ENCODE measurements at regions not wholly inside any gene's neighbourhood (a gene's known extent, or its start where the extent isn't known, plus 50 kb on each side); places are given as distances from the start of the nearest gene placed in this dataset.

GRCh38 chr4:56182356-56182755 lies 204.9 kb downstream of the AASDH start:
- Histone ChIP-seq H3K36me3 (ENCODE audit: control insufficient read depth, insufficient read depth, low read length) (no peaks in the 10 kb centered on the region), H4K8ac (ENCODE audit: low read depth, low read length) (no peak overlapping the region), H2AK5ac (ENCODE audit: low read length) (no peak overlapping the region), H2BK5ac (ENCODE audit: low read length) (no peak overlapping the region), H3K27ac (ENCODE audit: low read depth, low read length) (no peak overlapping the region), H4K5ac (ENCODE audit: low read length) (no peak overlapping the region), H3K9ac (ENCODE audit: low read length) (no peak overlapping the region), H3K79me2 (ENCODE audit: control insufficient read depth, insufficient read depth, low read length) (no peaks in the 10 kb centered on the region), H3K56ac (ENCODE audit: low read length) (no peak overlapping the region), H2BK15ac (replicated peaks; ENCODE audit: low read depth) (no peak overlapping the region), H3K23ac (ENCODE audit: low read length) (no peak overlapping the region), H3K79me1 (ENCODE audit: low read length) (no peaks in the 10 kb centered on the region), H3K4me2 (ENCODE audit: low read length) (no peak overlapping the region), H3K18ac (ENCODE audit: low read length) (no peak overlapping the region), H3K4me1 (ENCODE audit: control insufficient read depth, low read depth, low read length) (peaks cover 6% of the 10 kb centered on the region), H2BK120ac (ENCODE audit: low read depth, low read length) (no peak overlapping the region), H3K4me3 (ENCODE audit: low read length) (no peak overlapping the region), H3K27me3 (ENCODE audit: insufficient read depth, low read length, poor library complexity) (no peaks in the 10 kb centered on the region), H3K4ac (ENCODE audit: low read depth, low read length) (no peak overlapping the region)
- no peak for DNase-seq
- no CpG with 5 or more reads among the region's 6 CpGs for WGBS (ENCODE audit: extremely low coverage, insufficient coverage, low lambda C conversion rate)

- H3K4ac ChIP-seq (ENCODE audit: low read depth, low read length) = no peak overlapping the region
- H2BK120ac ChIP-seq (ENCODE audit: low read depth, low read length) = no peak overlapping the region
- H2BK15ac ChIP-seq (replicated peaks; ENCODE audit: low read depth) = no peak overlapping the region
- H3K23ac ChIP-seq (ENCODE audit: low read length) = no peak overlapping the region
- H3K79me1 ChIP-seq (ENCODE audit: low read length) = no peaks in the 10 kb centered on the region
- no peaks in the 10 kb centered on the region for H3K36me3 ChIP-seq (ENCODE audit: control insufficient read depth, insufficient read depth, low read length)
- H3K4me1 ChIP-seq (ENCODE audit: control insufficient read depth, low read depth, low read length) = peaks cover 4% of the 10 kb centered on the region
- no peak overlapping the region for H3K4me2 ChIP-seq (ENCODE audit: low read length)
- H3K18ac ChIP-seq (ENCODE audit: low read length) = no peak overlapping the region
- no peak overlapping the region for H3K27ac ChIP-seq (ENCODE audit: low read depth, low read length)
- no peak overlapping the region for H3K56ac ChIP-seq (ENCODE audit: low read length)
- H2BK5ac ChIP-seq (ENCODE audit: low read length) = no peak overlapping the region
- H2AK5ac ChIP-seq (ENCODE audit: low read length) = no peak overlapping the region
- no peak overlapping the region for H3K4me3 ChIP-seq (ENCODE audit: low read length)
- H3K79me2 ChIP-seq (ENCODE audit: control insufficient read depth, insufficient read depth, low read length) = no peaks in the 10 kb centered on the region
- DNase-seq = peak; percentile 64
- H4K8ac ChIP-seq (ENCODE audit: low read depth, low read length) = no peak overlapping the region
- H4K5ac ChIP-seq (ENCODE audit: low read length) = no peak overlapping the region
- no peak overlapping the region for H3K9ac ChIP-seq (ENCODE audit: low read length)
- WGBS (ENCODE audit: extremely low coverage, insufficient coverage, low lambda C conversion rate) = no CpG with 5 or more reads among the region's 5 CpGs
- H3K27me3 ChIP-seq (ENCODE audit: insufficient read depth, low read length, poor library complexity) = no peaks in the 10 kb centered on the region
Observed at GRCh38 chr4:56181140-56181953, 205.9 kb downstream of the AASDH start.

- H4K8ac ChIP-seq (ENCODE audit: low read depth, low read length) = no peak overlapping the region
- no peaks in the 10 kb centered on the region for H3K4me1 ChIP-seq (ENCODE audit: control insufficient read depth, low read depth, low read length)
- no peak overlapping the region for H2AK5ac ChIP-seq (ENCODE audit: low read length)
- no peak overlapping the region for H3K4me2 ChIP-seq (ENCODE audit: low read length)
- DNase-seq = no peak
- H2BK120ac ChIP-seq (ENCODE audit: low read depth, low read length) = no peak overlapping the region
- no peak overlapping the region for H2BK15ac ChIP-seq (replicated peaks; ENCODE audit: low read depth)
- no peaks in the 10 kb centered on the region for H3K27me3 ChIP-seq (ENCODE audit: insufficient read depth, low read length, poor library complexity)
- H3K79me2 ChIP-seq (ENCODE audit: control insufficient read depth, insufficient read depth, low read length) = no peaks in the 10 kb centered on the region
- no CpG with 5 or more reads among the region's 2 CpGs for WGBS (ENCODE audit: extremely low coverage, insufficient coverage, low lambda C conversion rate)
- no peak overlapping the region for H3K4me3 ChIP-seq (ENCODE audit: low read length)
- H3K27ac ChIP-seq (ENCODE audit: low read depth, low read length) = no peak overlapping the region
- H3K4ac ChIP-seq (ENCODE audit: low read depth, low read length) = no peak overlapping the region
- no peak overlapping the region for H3K18ac ChIP-seq (ENCODE audit: low read length)
- H3K9ac ChIP-seq (ENCODE audit: low read length) = no peak overlapping the region
- no peak overlapping the region for H2BK5ac ChIP-seq (ENCODE audit: low read length)
- H3K36me3 ChIP-seq (ENCODE audit: control insufficient read depth, insufficient read depth, low read length) = no peaks in the 10 kb centered on the region
- no peak overlapping the region for H3K23ac ChIP-seq (ENCODE audit: low read length)
- no peak overlapping the region for H4K5ac ChIP-seq (ENCODE audit: low read length)
- no peak overlapping the region for H3K56ac ChIP-seq (ENCODE audit: low read length)
- no peaks in the 10 kb centered on the region for H3K79me1 ChIP-seq (ENCODE audit: low read length)
Observed at GRCh38 chr4:56169061-56169460, 218.2 kb downstream of the AASDH start.

GRCh38 chr4:56164907-56165306 lies 216.2 kb downstream of the CEP135 start:
- Histone ChIP-seq H3K4me3 (ENCODE audit: low read length) (no peak overlapping the region), H2AK5ac (ENCODE audit: low read length) (no peak overlapping the region), H2BK120ac (ENCODE audit: low read depth, low read length) (no peak overlapping the region), H3K27ac (ENCODE audit: low read depth, low read length) (no peak overlapping the region), H3K79me1 (ENCODE audit: low read length) (peaks cover 2% of the 10 kb centered on the region), H3K4ac (ENCODE audit: low read depth, low read length) (no peak overlapping the region), H3K27me3 (ENCODE audit: insufficient read depth, low read length, poor library complexity) (no peaks in the 10 kb centered on the region), H3K18ac (ENCODE audit: low read length) (no peak overlapping the region), H4K8ac (ENCODE audit: low read depth, low read length) (no peak overlapping the region), H3K56ac (ENCODE audit: low read length) (no peak overlapping the region), H3K9ac (ENCODE audit: low read length) (no peak overlapping the region), H3K36me3 (ENCODE audit: control insufficient read depth, insufficient read depth, low read length) (no peaks in the 10 kb centered on the region), H3K4me1 (ENCODE audit: control insufficient read depth, low read depth, low read length) (no peaks in the 10 kb centered on the region), H3K23ac (ENCODE audit: low read length) (no peak overlapping the region), H3K4me2 (ENCODE audit: low read length) (no peak overlapping the region), H3K79me2 (ENCODE audit: control insufficient read depth, insufficient read depth, low read length) (no peaks in the 10 kb centered on the region), H2BK5ac (ENCODE audit: low read length) (no peak overlapping the region), H4K5ac (ENCODE audit: low read length) (no peak overlapping the region), H2BK15ac (replicated peaks; ENCODE audit: low read depth) (no peak overlapping the region)
- WGBS (ENCODE audit: extremely low coverage, insufficient coverage, low lambda C conversion rate) = no CpG with 5 or more reads among the region's 3 CpGs
- DNase-seq = no peak

- H3K4ac ChIP-seq (ENCODE audit: low read depth, low read length) = no peak overlapping the region
- H3K79me2 ChIP-seq (ENCODE audit: control insufficient read depth, insufficient read depth, low read length) = no peaks in the 10 kb centered on the region
- no peak overlapping the region for H2AK5ac ChIP-seq (ENCODE audit: low read length)
- H3K18ac ChIP-seq (ENCODE audit: low read length) = no peak overlapping the region
- no CpG with 5 or more reads among the region's 6 CpGs for whole genome bisulfite sequencing (ENCODE audit: extremely low coverage, insufficient coverage, low lambda C conversion rate)
- no peak overlapping the region for H4K8ac ChIP-seq (ENCODE audit: low read depth, low read length)
- no peaks in the 10 kb centered on the region for H3K36me3 ChIP-seq (ENCODE audit: control insufficient read depth, insufficient read depth, low read length)
- no peak overlapping the region for H3K4me2 ChIP-seq (ENCODE audit: low read length)
- peaks cover 2% of the 10 kb centered on the region for H3K79me1 ChIP-seq (ENCODE audit: low read length)
- H3K9ac ChIP-seq (ENCODE audit: low read length) = no peak overlapping the region
- no peak overlapping the region for H4K5ac ChIP-seq (ENCODE audit: low read length)
- no peak overlapping the region for H3K4me3 ChIP-seq (ENCODE audit: low read length)
- H2BK5ac ChIP-seq (ENCODE audit: low read length) = no peak overlapping the region
- no peak overlapping the region for H3K56ac ChIP-seq (ENCODE audit: low read length)
- no peak overlapping the region for H3K23ac ChIP-seq (ENCODE audit: low read length)
- H3K4me1 ChIP-seq (ENCODE audit: control insufficient read depth, low read depth, low read length) = no peaks in the 10 kb centered on the region
- no peak overlapping the region for H2BK120ac ChIP-seq (ENCODE audit: low read depth, low read length)
- no peak overlapping the region for H2BK15ac ChIP-seq (replicated peaks; ENCODE audit: low read depth)
- DNase-seq = no peak
- no peaks in the 10 kb centered on the region for H3K27me3 ChIP-seq (ENCODE audit: insufficient read depth, low read length, poor library complexity)
- no peak overlapping the region for H3K27ac ChIP-seq (ENCODE audit: low read depth, low read length)
Observed at GRCh38 chr4:56160636-56161035, 211.9 kb downstream of the CEP135 start.

GRCh38 chr4:56158483-56158882 lies 209.7 kb downstream of the CEP135 start:
- Histone ChIP-seq H3K4me1 (ENCODE audit: control insufficient read depth, low read depth, low read length) (no peaks in the 10 kb centered on the region), H3K79me2 (ENCODE audit: control insufficient read depth, insufficient read depth, low read length) (no peaks in the 10 kb centered on the region), H3K27ac (ENCODE audit: low read depth, low read length) (no peak overlapping the region), H3K36me3 (ENCODE audit: control insufficient read depth, insufficient read depth, low read length) (no peaks in the 10 kb centered on the region), H3K79me1 (ENCODE audit: low read length) (peaks cover 4% of the 10 kb centered on the region), H3K4me2 (ENCODE audit: low read length) (no peak overlapping the region), H2BK5ac (ENCODE audit: low read length) (no peak overlapping the region), H2BK15ac (replicated peaks; ENCODE audit: low read depth) (no peak overlapping the region), H3K27me3 (ENCODE audit: insufficient read depth, low read length, poor library complexity) (no peaks in the 10 kb centered on the region), H4K8ac (ENCODE audit: low read depth, low read length) (no peak overlapping the region), H2AK5ac (ENCODE audit: low read length) (no peak overlapping the region), H3K9ac (ENCODE audit: low read length) (no peak overlapping the region), H3K4ac (ENCODE audit: low read depth, low read length) (no peak overlapping the region), H3K56ac (ENCODE audit: low read length) (no peak overlapping the region), H3K23ac (ENCODE audit: low read length) (no peak overlapping the region), H4K5ac (ENCODE audit: low read length) (no peak overlapping the region), H2BK120ac (ENCODE audit: low read depth, low read length) (no peak overlapping the region), H3K18ac (ENCODE audit: low read length) (no peak overlapping the region), H3K4me3 (ENCODE audit: low read length) (no peak overlapping the region)
- DNase-seq = no peak
- WGBS (ENCODE audit: extremely low coverage, insufficient coverage, low lambda C conversion rate) = no CpG with 5 or more reads among the region's 5 CpGs
